ENCODE measurements at regions not wholly inside any gene's neighbourhood (a gene's known extent, or its start where the extent isn't known, plus 50 kb on each side); places are given as distances from the start of the nearest gene placed in this dataset.

- H3K23ac ChIP-seq (ENCODE audit: low read depth, low read length, poor library complexity) = no peak overlapping the region
- no peak for DNase-seq (ENCODE audit: low spot score)
- no peaks in the 10 kb centered on the region for H3K9me3 ChIP-seq (replicated peaks in 1 of 2; ENCODE audit: control insufficient read depth in 2 of 2, insufficient read depth in 1 of 2, low read depth in 1 of 2, low read length in 2 of 2)
- no peaks in the 10 kb centered on the region for H3K27me3 ChIP-seq (ENCODE audit: control insufficient read depth in 3 of 3, insufficient read depth in 3 of 3, low read depth in 1 of 3, low read length in 3 of 3)
- H3K79me1 ChIP-seq (ENCODE audit: low read depth, low read length) = no peaks in the 10 kb centered on the region
- no peak overlapping the region for H3K4me2 ChIP-seq (ENCODE audit: insufficient read depth, low read length, poor library complexity, severe bottlenecking)
- no peaks in the 10 kb centered on the region for H3K4me1 ChIP-seq (ENCODE audit: control insufficient read depth in 2 of 2, insufficient read depth in 1 of 2, low read depth in 1 of 2, low read length in 2 of 2)
- H4K8ac ChIP-seq (ENCODE audit: low read depth, low read length) = no peak overlapping the region
- H3K9ac ChIP-seq (ENCODE audit: low read depth, low read length, poor library complexity) = no peak overlapping the region
- H3K18ac ChIP-seq (ENCODE audit: low read length) = no peak overlapping the region
- WGBS, 2 donors (ENCODE audit: extremely low coverage in 2 of 2, insufficient read length in 2 of 2, insufficient replicate concordance in 1 of 2) = no CpG with 5 or more reads among the region's 5 CpGs
- H2BK120ac ChIP-seq (ENCODE audit: low read depth, low read length) = no peak overlapping the region
- no peak overlapping the region for H2BK15ac ChIP-seq (ENCODE audit: low read length)
- no peak overlapping the region for H3K14ac ChIP-seq (ENCODE audit: low read length)
- no peak overlapping the region for H2AK5ac ChIP-seq (ENCODE audit: low read depth, low read length)
- H4K91ac ChIP-seq (ENCODE audit: low read depth, low read length, poor library complexity) = no peak overlapping the region
- H2BK5ac ChIP-seq (ENCODE audit: low read length) = no peak overlapping the region
- H2BK12ac ChIP-seq (ENCODE audit: low read length) = no peak overlapping the region
- no peaks in the 10 kb centered on the region for H3K36me3 ChIP-seq (replicated peaks in 1 of 2; ENCODE audit: control insufficient read depth in 2 of 2, insufficient read depth in 2 of 2, low read length in 2 of 2)
- no peak overlapping the region for H3K4me3 ChIP-seq (ENCODE audit: low read length in 2 of 2)
- no peak overlapping the region for H3K4ac ChIP-seq (ENCODE audit: low read length)
- H2AFZ ChIP-seq (ENCODE audit: low read length) = no peak overlapping the region
- no peak overlapping the region for H3K27ac ChIP-seq (replicated peaks; ENCODE audit: low read length)
Observed at GRCh38 chr10:2844925-2845324, 222.4 kb upstream of the PFKP start.

GRCh38 chr10:2839081-2839725 lies 228.1 kb upstream of the PFKP start:
- H3K14ac ChIP-seq (ENCODE audit: low read length) = no peak overlapping the region
- H3K36me3 ChIP-seq (replicated peaks in 1 of 2; ENCODE audit: control insufficient read depth in 2 of 2, insufficient read depth in 2 of 2, low read length in 2 of 2) = no peaks in the 10 kb centered on the region
- no peak overlapping the region for H3K4ac ChIP-seq (ENCODE audit: low read length)
- H3K27me3 ChIP-seq (ENCODE audit: control insufficient read depth in 3 of 3, insufficient read depth in 3 of 3, low read depth in 1 of 3, low read length in 3 of 3) = no peaks in the 10 kb centered on the region
- no peaks in the 10 kb centered on the region for H3K4me1 ChIP-seq (ENCODE audit: control insufficient read depth in 2 of 2, insufficient read depth in 1 of 2, low read depth in 1 of 2, low read length in 2 of 2)
- H3K9me3 ChIP-seq (replicated peaks in 1 of 2; ENCODE audit: control insufficient read depth in 2 of 2, insufficient read depth in 1 of 2, low read depth in 1 of 2, low read length in 2 of 2) = no peaks in the 10 kb centered on the region
- H2AFZ ChIP-seq (ENCODE audit: low read length) = no peak overlapping the region
- no peak overlapping the region for H4K91ac ChIP-seq (ENCODE audit: low read depth, low read length, poor library complexity)
- no peak overlapping the region for H3K4me2 ChIP-seq (ENCODE audit: insufficient read depth, low read length, poor library complexity, severe bottlenecking)
- H3K23ac ChIP-seq (ENCODE audit: low read depth, low read length, poor library complexity) = no peak overlapping the region
- H3K18ac ChIP-seq (ENCODE audit: low read length) = no peak overlapping the region
- H2BK120ac ChIP-seq (ENCODE audit: low read depth, low read length) = no peak overlapping the region
- no peaks in the 10 kb centered on the region for H3K79me1 ChIP-seq (ENCODE audit: low read depth, low read length)
- H2BK12ac ChIP-seq (ENCODE audit: low read length) = no peak overlapping the region
- H2BK5ac ChIP-seq (ENCODE audit: low read length) = no peak overlapping the region
- no peak overlapping the region for H2BK15ac ChIP-seq (ENCODE audit: low read length)
- no peak overlapping the region for H3K9ac ChIP-seq (ENCODE audit: low read depth, low read length, poor library complexity)
- H4K8ac ChIP-seq (ENCODE audit: low read depth, low read length) = no peak overlapping the region
- no peak overlapping the region for H2AK5ac ChIP-seq (ENCODE audit: low read depth, low read length)
- peak; percentile 17 for DNase-seq (ENCODE audit: low spot score)
- no CpG with 5 or more reads among the region's 16 CpGs for WGBS, 2 donors (ENCODE audit: extremely low coverage in 2 of 2, insufficient read length in 2 of 2, insufficient replicate concordance in 1 of 2)
- no peak overlapping the region for H3K4me3 ChIP-seq (ENCODE audit: low read length in 2 of 2)
- H3K27ac ChIP-seq (replicated peaks; ENCODE audit: low read length) = no peak overlapping the region

- Histone ChIP-seq H2AK5ac (ENCODE audit: low read depth, low read length) (no peak overlapping the region), H2AFZ (ENCODE audit: low read length) (no peak overlapping the region), H3K14ac (ENCODE audit: low read length) (no peak overlapping the region), H3K27me3 (ENCODE audit: control insufficient read depth in 3 of 3, insufficient read depth in 3 of 3, low read depth in 1 of 3, low read length in 3 of 3) (no peaks in the 10 kb centered on the region), H2BK120ac (ENCODE audit: low read depth, low read length) (no peak overlapping the region), H2BK15ac (ENCODE audit: low read length) (no peak overlapping the region), H3K4me3 (ENCODE audit: low read length in 2 of 2) (no peak overlapping the region), H4K8ac (ENCODE audit: low read depth, low read length) (no peak overlapping the region), H3K9ac (ENCODE audit: low read depth, low read length, poor library complexity) (no peak overlapping the region), H2BK5ac (ENCODE audit: low read length) (no peak overlapping the region), H3K79me1 (ENCODE audit: low read depth, low read length) (no peaks in the 10 kb centered on the region), H3K18ac (ENCODE audit: low read length) (no peak overlapping the region), H3K4me2 (ENCODE audit: insufficient read depth, low read length, poor library complexity, severe bottlenecking) (no peak overlapping the region), H3K4ac (ENCODE audit: low read length) (no peak overlapping the region), H3K9me3 (replicated peaks in 1 of 2; ENCODE audit: control insufficient read depth in 2 of 2, insufficient read depth in 1 of 2, low read depth in 1 of 2, low read length in 2 of 2) (no peaks in the 10 kb centered on the region), H3K27ac (replicated peaks; ENCODE audit: low read length) (no peak overlapping the region), H2BK12ac (ENCODE audit: low read length) (no peak overlapping the region), H3K23ac (ENCODE audit: low read depth, low read length, poor library complexity) (no peak overlapping the region), H4K91ac (ENCODE audit: low read depth, low read length, poor library complexity) (no peak overlapping the region), H3K4me1 (ENCODE audit: control insufficient read depth in 2 of 2, insufficient read depth in 1 of 2, low read depth in 1 of 2, low read length in 2 of 2) (no peaks in the 10 kb centered on the region), H3K36me3 (replicated peaks in 1 of 2; ENCODE audit: control insufficient read depth in 2 of 2, insufficient read depth in 2 of 2, low read length in 2 of 2) (no peaks in the 10 kb centered on the region)
- no peak for DNase-seq (ENCODE audit: low spot score)
- WGBS, 2 donors (ENCODE audit: extremely low coverage in 2 of 2, insufficient read length in 2 of 2, insufficient replicate concordance in 1 of 2) = no CpG with 5 or more reads among the region's 7 CpGs
Observed at GRCh38 chr10:2837674-2838073, 229.7 kb upstream of the PFKP start.

- H2AFZ ChIP-seq (ENCODE audit: low read length) = no peak overlapping the region
- WGBS, 2 donors (ENCODE audit: extremely low coverage in 2 of 2, insufficient read length in 2 of 2, insufficient replicate concordance in 1 of 2) = no CpG with 5 or more reads among the region's 22 CpGs
Observed at GRCh38 chr10:2836921-2837662, 230.3 kb upstream of the PFKP start.

More at GRCh38 chr10:2836921-2837662, 230.3 kb upstream of the PFKP start:
- Histone ChIP-seq H2BK120ac (ENCODE audit: low read depth, low read length) (no peak overlapping the region), H2AK5ac (ENCODE audit: low read depth, low read length) (no peak overlapping the region), H3K4me1 (ENCODE audit: control insufficient read depth in 2 of 2, insufficient read depth in 1 of 2, low read depth in 1 of 2, low read length in 2 of 2) (no peaks in the 10 kb centered on the region), H3K4ac (ENCODE audit: low read length) (no peak overlapping the region), H3K9ac (ENCODE audit: low read depth, low read length, poor library complexity) (no peak overlapping the region), H2BK15ac (ENCODE audit: low read length) (no peak overlapping the region), H3K27me3 (ENCODE audit: control insufficient read depth in 3 of 3, insufficient read depth in 3 of 3, low read depth in 1 of 3, low read length in 3 of 3) (no peaks in the 10 kb centered on the region), H3K79me1 (ENCODE audit: low read depth, low read length) (no peaks in the 10 kb centered on the region), H3K4me3 (ENCODE audit: low read length in 2 of 2) (no peak overlapping the region), H2BK5ac (ENCODE audit: low read length) (no peak overlapping the region), H3K36me3 (replicated peaks in 1 of 2; ENCODE audit: control insufficient read depth in 2 of 2, insufficient read depth in 2 of 2, low read length in 2 of 2) (no peaks in the 10 kb centered on the region), H2BK12ac (ENCODE audit: low read length) (no peak overlapping the region), H3K4me2 (ENCODE audit: insufficient read depth, low read length, poor library complexity, severe bottlenecking) (no peak overlapping the region), H3K14ac (ENCODE audit: low read length) (no peak overlapping the region), H3K9me3 (replicated peaks in 1 of 2; ENCODE audit: control insufficient read depth in 2 of 2, insufficient read depth in 1 of 2, low read depth in 1 of 2, low read length in 2 of 2) (no peaks in the 10 kb centered on the region), H4K91ac (ENCODE audit: low read depth, low read length, poor library complexity) (peak overlapping the region; percentile 23), H3K23ac (ENCODE audit: low read depth, low read length, poor library complexity) (no peak overlapping the region), H3K18ac (ENCODE audit: low read length) (peak overlapping the region; percentile 16), H4K8ac (ENCODE audit: low read depth, low read length) (no peak overlapping the region), H3K27ac (replicated peaks; ENCODE audit: low read length) (no peak overlapping the region)
- no peak for DNase-seq (ENCODE audit: low spot score)
